Transverse colon (tissue), 4 donors: ENCODE measurements at regions not wholly inside any gene's neighbourhood (a gene's known extent, or its start where the extent isn't known, plus 50 kb on each side); places are given as distances from the start of the nearest gene placed in this dataset.

ENCODE experiments used
- DNase-seq: peaks from one replicate; pipeline ENCODE4 v3.0.0-alpha.2; 2019
- H3K27ac ChIP-seq, 4 donors: fragments of 200-600 bp; sonication (generic); 2 replicates each; pipeline ENCODE4 v1.5.1; 2016 to 2018; ENCODE audit warnings: inconsistent platforms in 4 of 4
- H3K27me3 ChIP-seq: fragments of 200-600 bp; sonication (generic); 2 replicates; pipeline ENCODE4 v1.5.1; 2017; ENCODE audit warnings: inconsistent platforms
- H3K36me3 ChIP-seq, 4 donors: fragments of 200-600 bp; sonication (generic); 2 replicates each; pipeline ENCODE4 v1.5.1; 2017 to 2019; ENCODE audit warnings: inconsistent platforms in 4 of 4
- H3K4me1 ChIP-seq, 4 donors: fragments of 200-600 bp; sonication (generic); 2 replicates each; pipeline ENCODE4 v1.5.1; 2017 to 2020; ENCODE audit warnings: inconsistent platforms in 4 of 4
- H3K4me3 ChIP-seq, 4 donors: fragments of 200-600 bp; sonication (generic); 1 replicate in 1 of 4; 2 replicates in 3 of 4; pipeline versions ENCODE4 v1.5.1 to v1.6.1; 2017 to 2019; ENCODE audit warnings: inconsistent platforms in 4 of 4
- H3K9me3 ChIP-seq, 2 donors: fragments of 200-600 bp; sonication (generic); 2 replicates each; pipeline ENCODE4 v1.5.1; 2017 to 2019; ENCODE audit warnings: inconsistent platforms in 2 of 2
- CTCF ChIP-seq, 5 experiments: fragments of 200-600 bp in 3 of 5; fragments of 450-650 bp in 2 of 5; sonication (generic) in 3 of 5; IDR thresholded peaks; 1 replicate in 2 of 5; 2 replicates in 3 of 5; pipeline ENCODE4 v1.5.1; 2016 to 2017; ENCODE audit warnings: antibody characterized with exemption in 5 of 5, inconsistent platforms in 3 of 5, mild to moderate bottlenecking in 2 of 5, moderate library complexity in 1 of 5
- EP300 ChIP-seq: sonication (generic); formaldehyde crosslinking; IDR thresholded peaks from one replicate; pipeline ENCODE4 v1.6.1; 2017; ENCODE audit warnings: antibody characterized with exemption, low read depth
- POLR2A ChIP-seq: fragments of 450-650 bp; IDR thresholded peaks from one replicate; pipeline ENCODE4 v1.6.1; 2016; ENCODE audit warnings: antibody characterized with exemption, mild to moderate bottlenecking, moderate library complexity
- POLR2AphosphoS5 ChIP-seq, 3 donors: sonication (generic); formaldehyde crosslinking; IDR thresholded peaks; one replicate each; pipeline ENCODE4 v1.6.1; 2016; ENCODE audit warnings: antibody characterized with exemption in 3 of 3
- WGBS, 2 donors: methylation state at CpG; one replicate each; pipeline ENCODE4 v1.1.5; 2018; ENCODE audit warnings: low coverage in 1 of 2; 5-methylcytosine and 5-hydroxymethylcytosine counted together
- in situ Hi-C, 4 donors: fragments of 200-750 bp; cut with MboI; loops; one replicate each; pipeline versions ENCODE4 v1.15.0 to v1.15.1; 2017; ENCODE audit warnings: low sequenced_read_pairs in 3 of 4, low pct_ligation_motif_present in 1 of 4, low pct_unique_long_range_greater_than_20kb in 1 of 4
- intact Hi-C: fragments of 100-400 bp; cut with DNase I; formaldehyde crosslinking; loops from one replicate; pipeline ENCODE4 v1.15.1; 2023; ENCODE audit warnings: low total_unique reads

- in situ Hi-C loops (no loop called here), intact Hi-C loops (no loop called here)
- H3K4me1 ChIP-seq: no peaks in the 10 kb centered on the region
- peaks cover 2 to 3% of the 10 kb centered on the region in 2 donors for H3K9me3 ChIP-seq
- TF ChIP-seq POLR2A (no peak), CTCF (IDR thresholded peaks at IDR 0.05) (no peak), POLR2AphosphoS5 (IDR thresholded peaks at IDR 0.05) (no peak), EP300 (no peak)
- H3K27me3 ChIP-seq: no peaks in the 10 kb centered on the region
- no peak overlapping the region for H3K4me3 ChIP-seq
- no peak overlapping the region for H3K27ac ChIP-seq
- H3K36me3 ChIP-seq: no peaks in the 10 kb centered on the region
- no peak for DNase-seq
Observed at GRCh38 chr2:185188656-185189055, 549.9 kb upstream of the FSIP2 start.

GRCh38 chr2:185201063-185201462 lies 537.5 kb upstream of the FSIP2 start:
- Histone ChIP-seq H3K36me3 (no peaks in the 10 kb centered on the region), H3K27me3 (no peaks in the 10 kb centered on the region), H3K4me1 (no peaks in the 10 kb centered on the region), H3K4me3 (no peak overlapping the region), H3K27ac (no peak overlapping the region), H3K9me3 (no peaks in the 10 kb centered on the region)
- WGBS, 2 donors: 18 to 44% methylated on average over 1 of the region's 1 CpG
- intact Hi-C loops: no loop called here
- in situ Hi-C loops: no loop called here
- DNase-seq: no peak
- no peak for TF ChIP-seq CTCF (IDR thresholded peaks at IDR 0.05)
- no peak for TF ChIP-seq POLR2A
- TF ChIP-seq POLR2AphosphoS5 (IDR thresholded peaks at IDR 0.05): no peak
- TF ChIP-seq EP300: no peak

GRCh38 chr2:185202381-185202780 lies 536.2 kb upstream of the FSIP2 start:
- Histone ChIP-seq H3K9me3 (no peaks in the 10 kb centered on the region), H3K27ac (no peak overlapping the region), H3K4me3 (no peak overlapping the region), H3K27me3 (no peaks in the 10 kb centered on the region), H3K4me1 (no peaks in the 10 kb centered on the region), H3K36me3 (no peaks in the 10 kb centered on the region)
- in situ Hi-C loops: no loop called here
- TF ChIP-seq EP300 (no peak), POLR2A (no peak), POLR2AphosphoS5 (IDR thresholded peaks at IDR 0.05) (no peak), CTCF (IDR thresholded peaks at IDR 0.05) (no peak)
- WGBS, 2 donors: 55 to 61% methylated on average over 2 of the region's 2 CpGs
- intact Hi-C loops: no loop called here
- no peak for DNase-seq

- no peaks in the 10 kb centered on the region for H3K36me3 ChIP-seq
- H3K4me3 ChIP-seq: no peak overlapping the region
- H3K9me3 ChIP-seq: no peaks in the 10 kb centered on the region
- H3K27me3 ChIP-seq: no peaks in the 10 kb centered on the region
- DNase-seq: no peak
- no peak overlapping the region for H3K27ac ChIP-seq
- intact Hi-C loops: no loop called here
- TF ChIP-seq POLR2AphosphoS5 (IDR thresholded peaks at IDR 0.05) (no peak), EP300 (no peak), POLR2A (no peak), CTCF (IDR thresholded peaks at IDR 0.05) (no peak)
- in situ Hi-C loops: no loop called here
- 55 to 62% methylated on average over 3 of the region's 3 CpGs for WGBS, 2 donors
- H3K4me1 ChIP-seq: no peaks in the 10 kb centered on the region
Observed at GRCh38 chr2:185202945-185203528, 535.6 kb upstream of the FSIP2 start.
